SK-N-SH treated with all-trans-retinoic acid at 6 μM for 48 hours (cell line): ENCODE measurements at regions not wholly inside any gene's neighbourhood (a gene's known extent, or its start where the extent isn't known, plus 50 kb on each side); places are given as distances from the start of the nearest gene placed in this dataset.
A peak's percentile ranks its signal among the peaks of the same experiment; 100 is the strongest.

Experiments used
- ATAC-seq: fragments of 200-7000 bp; cut with Tn5 transposase; 3 replicates; pipeline ENCODE4 v1.9.1; 2020; ENCODE audit warnings: mild to moderate bottlenecking, moderate library complexity
- BACH2 ChIP-seq: fragments of 250-450 bp; sonication (Bioruptor Pico); IDR thresholded peaks from 2 replicates; pipeline ENCODE4 v1.9.0; 2021; ENCODE audit warnings: mild to moderate bottlenecking, borderline replicate concordance
- CSRNP3 ChIP-seq: fragments of 250-450 bp; sonication (Bioruptor Pico); IDR thresholded peaks from 2 replicates; pipeline ENCODE4 v1.5.1; 2021; ENCODE audit warnings: mild to moderate bottlenecking, moderate library complexity
- ESRRG ChIP-seq: fragments of 250-450 bp; sonication (Bioruptor Pico); IDR thresholded peaks from 2 replicates; pipeline ENCODE4 v1.6.1; 2021; ENCODE audit warnings: mild to moderate bottlenecking
- GLIS3 ChIP-seq: fragments of 250-450 bp; sonication (Bioruptor Pico); IDR thresholded peaks from 2 replicates; pipeline ENCODE4 v1.5.0; 2020; ENCODE audit warnings: mild to moderate bottlenecking, moderate library complexity
- ISL1 ChIP-seq: fragments of 250-450 bp; sonication (Bioruptor Pico); IDR thresholded peaks from 2 replicates; pipeline ENCODE4 v2.1.2; 2022; ENCODE audit warnings: mild to moderate bottlenecking, moderate library complexity
- OSR1 ChIP-seq: fragments of 250-450 bp; sonication (Bioruptor Pico); IDR thresholded peaks from 2 replicates; pipeline ENCODE4 v1.8.0; 2022; ENCODE audit warnings: moderate library complexity, mild to moderate bottlenecking, inconsistent platforms
- PATZ1 ChIP-seq: fragments of 250-450 bp; sonication (Bioruptor Pico); IDR thresholded peaks from 2 replicates; pipeline ENCODE4 v1.8.0; 2020; ENCODE audit warnings: mild to moderate bottlenecking, moderate library complexity, borderline replicate concordance
- SNAI2 ChIP-seq: fragments of 250-450 bp; sonication (Bioruptor Pico); IDR thresholded peaks from 2 replicates; pipeline ENCODE4 v1.5.0; 2020; ENCODE audit warnings: mild to moderate bottlenecking, moderate library complexity
- TCF4 ChIP-seq: fragments of 250-450 bp; sonication (Bioruptor Pico); IDR thresholded peaks from 2 replicates; pipeline ENCODE4 v1.8.0; 2021; ENCODE audit warnings: mild to moderate bottlenecking, moderate library complexity, borderline replicate concordance
- TOX ChIP-seq: fragments of 250-450 bp; sonication (Bioruptor Pico); IDR thresholded peaks from 2 replicates; pipeline ENCODE4 v1.8.0; 2021; ENCODE audit warnings: mild to moderate bottlenecking, moderate library complexity, borderline replicate concordance
- TSHZ2 ChIP-seq: fragments of 250-450 bp; sonication (Bioruptor Pico); IDR thresholded peaks from 2 replicates; pipeline ENCODE4 v1.5.0; 2020; ENCODE audit warnings: mild to moderate bottlenecking, moderate library complexity
- ZFP3 ChIP-seq: fragments of 250-450 bp; sonication (Bioruptor Pico); IDR thresholded peaks from 2 replicates; pipeline ENCODE4 v1.5.0; 2020; ENCODE audit warnings: mild to moderate bottlenecking, moderate library complexity
- ZNF70 ChIP-seq: fragments of 450-650 bp; formaldehyde crosslinking; IDR thresholded peaks from 2 replicates; pipeline ENCODE4 v1.5.0; 2020; ENCODE audit warnings: mild to moderate bottlenecking, moderate library complexity
- ZNF8 ChIP-seq: fragments of 450-650 bp; formaldehyde crosslinking; IDR thresholded peaks from 2 replicates; pipeline ENCODE4 v1.5.0; 2020; ENCODE audit warnings: mild to moderate bottlenecking, moderate library complexity

- no peak for ATAC-seq
- TF ChIP-seq ISL1 (CRISPR knock-in tag) (no peak), SNAI2 (no peak), ZNF70 (CRISPR knock-in tag) (no peak), TOX (CRISPR knock-in tag) (no peak), TCF4 (no peak), ZFP3 (no peak), GLIS3 (CRISPR knock-in tag) (no peak), BACH2 (CRISPR knock-in tag) (no peak), TSHZ2 (CRISPR knock-in tag) (no peak), PATZ1 (CRISPR knock-in tag) (no peak)
These were observed 1507.4 kb downstream of the CDH11 start for GRCh38 chr16:63614429-63614828.

- ATAC-seq = peak; percentile 36; the same call in 2 of the 3 replicates
- TF ChIP-seq PATZ1 (CRISPR knock-in tag) = no peak
- TF ChIP-seq ISL1 (CRISPR knock-in tag) = 0 out of 2 replicates have a peak, but pooled peaks have one; percentile 9
These were observed 1508.2 kb downstream of the CDH11 start for GRCh38 chr16:63613701-63614100.

GRCh38 chr16:63612462-63613227 lies 1509.2 kb downstream of the CDH11 start:
- ATAC-seq = no peak
- no peak for TF ChIP-seq OSR1 (CRISPR knock-in tag)
- no peak for TF ChIP-seq ZNF8 (CRISPR knock-in tag)
- TF ChIP-seq ZNF70 (CRISPR knock-in tag) = no peak
- no peak for TF ChIP-seq GLIS3 (CRISPR knock-in tag)
- no peak for TF ChIP-seq TSHZ2 (CRISPR knock-in tag)
- no peak for TF ChIP-seq ESRRG (CRISPR knock-in tag)
- no peak for TF ChIP-seq PATZ1 (CRISPR knock-in tag)
- TF ChIP-seq CSRNP3 (CRISPR knock-in tag) = no peak
- TF ChIP-seq, all 23 proteins: peak for 0
